Vagina (tissue), 2 donors: ENCODE measurements at regions not wholly inside any gene's neighbourhood (a gene's known extent, or its start where the extent isn't known, plus 50 kb on each side); places are given as distances from the start of the nearest gene placed in this dataset.

ENCODE experiments used
- CTCF ChIP-seq, 3 experiments: fragments of 450-650 bp in 2 of 3; fragments of 200-600 bp in 1 of 3; sonication (generic) in 1 of 3; IDR thresholded peaks; one replicate each; pipeline ENCODE4 v1.5.1; 2017 to 2019; ENCODE audit warnings: antibody characterized with exemption in 3 of 3, mild to moderate bottlenecking in 2 of 3, moderate library complexity in 2 of 3
- POLR2AphosphoS5 ChIP-seq, 2 donors: sonication (generic); formaldehyde crosslinking; IDR thresholded peaks; one replicate each; pipeline ENCODE4 v1.9.0; 2017; ENCODE audit warnings: antibody characterized with exemption in 2 of 2, mild to moderate bottlenecking in 2 of 2, low read depth in 1 of 2; ENCODE audit not compliant: insufficient read depth in 1 of 2

GRCh38 chr11:16584569-16584968 is 153.9 kb upstream of the C11orf58 start:
- no peak for TF ChIP-seq POLR2AphosphoS5 (IDR thresholded peaks at IDR 0.05; ENCODE audit: insufficient read depth in 1 of 2, low read depth in 1 of 2)
- no peak for TF ChIP-seq CTCF (IDR thresholded peaks at IDR 0.05)
